HG03457 (cell line): ENCODE measurements at regions not wholly inside any gene's neighbourhood (a gene's known extent, or its start where the extent isn't known, plus 50 kb on each side); places are given as distances from the start of the nearest gene placed in this dataset.
"Not testable (repeated sequence)": the region's sequence is repeated elsewhere in the genome, so short reads cannot be mapped to it uniquely, and the experiment has no call there.

Experiments
- ATAC-seq: cut with Tn5 transposase; IDR thresholded peaks from one replicate; pipeline ENCODE4 v1.9.1; 2021; ENCODE audit warnings: moderate number of reproducible peaks; ENCODE audit not compliant: unreplicated experiment

DNA sequence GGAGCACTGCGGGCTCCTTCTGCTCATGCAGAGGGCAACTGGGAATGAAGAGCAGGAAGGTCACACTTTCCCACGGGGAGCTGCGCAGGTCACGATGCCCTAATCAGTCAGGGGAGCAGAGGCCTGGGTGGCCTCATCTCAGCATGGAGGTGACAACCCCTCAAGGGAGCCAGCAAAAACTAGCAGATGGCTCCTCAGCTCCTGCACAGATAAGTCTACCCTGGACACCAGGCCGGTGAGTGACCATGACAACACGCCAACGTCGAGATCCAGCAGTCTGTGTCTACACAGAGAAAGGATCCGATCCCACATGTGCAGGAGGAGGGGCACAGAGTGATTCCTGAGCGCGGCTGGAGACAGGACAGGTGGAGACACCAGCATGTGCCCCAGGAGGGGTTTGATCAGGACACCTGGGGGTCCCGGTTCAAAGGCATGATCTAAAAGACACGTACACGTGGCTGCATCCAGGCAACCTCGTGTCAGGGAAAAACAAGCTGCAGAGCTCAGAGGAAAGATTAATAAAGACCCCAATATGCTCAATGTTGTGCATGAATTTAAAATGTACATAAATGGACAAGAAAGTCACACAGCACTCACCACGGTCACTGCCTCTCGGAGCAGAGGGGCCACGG is 153.7 kb upstream of the SFSWAP start:
- ATAC-seq: no peak

DNA sequence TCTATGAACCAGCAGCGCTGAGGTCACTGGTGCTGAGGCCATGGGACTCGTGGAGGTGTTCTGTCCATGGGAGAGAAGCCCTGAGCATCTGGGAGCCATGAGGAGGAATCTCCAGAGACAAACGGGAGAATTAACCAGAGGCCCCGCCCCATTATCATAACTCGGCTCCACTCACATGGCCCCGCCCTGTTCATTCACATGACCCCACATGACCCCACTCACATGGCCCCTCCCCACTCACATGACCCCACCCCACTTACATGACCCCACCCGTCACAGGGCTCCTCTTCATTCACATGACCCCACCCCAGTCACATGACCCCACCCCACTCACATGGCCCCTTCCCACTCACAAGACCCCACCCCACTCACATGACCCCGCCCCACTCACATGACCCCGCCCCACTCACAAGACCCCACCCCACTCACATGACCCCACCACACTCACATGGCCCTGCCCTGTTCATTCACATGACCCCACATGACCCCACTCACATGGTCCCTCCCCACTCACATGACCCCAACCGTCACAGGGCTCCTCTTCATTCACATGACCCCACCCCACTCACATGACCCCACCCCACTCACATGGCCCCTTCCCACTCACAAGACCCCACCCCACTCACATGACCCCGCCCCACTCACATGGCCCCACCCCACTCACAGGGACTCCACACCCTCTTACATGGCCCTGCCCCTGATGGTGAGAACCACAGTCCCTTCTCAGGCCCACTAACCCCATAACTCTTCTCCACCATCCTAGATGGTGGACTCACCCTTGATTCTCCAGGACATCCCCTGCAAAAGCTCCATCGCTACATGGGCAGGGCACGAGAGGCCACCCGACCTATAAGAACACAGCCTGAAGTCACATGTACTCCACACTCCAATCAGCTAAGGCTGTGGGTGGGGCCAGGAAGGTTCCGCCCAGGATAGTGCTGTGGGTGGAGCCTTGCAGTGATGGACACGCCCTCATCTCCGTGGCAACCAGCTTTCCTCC is 151.1 kb upstream of the SFSWAP start:
- ATAC-seq: no peak

DNA sequence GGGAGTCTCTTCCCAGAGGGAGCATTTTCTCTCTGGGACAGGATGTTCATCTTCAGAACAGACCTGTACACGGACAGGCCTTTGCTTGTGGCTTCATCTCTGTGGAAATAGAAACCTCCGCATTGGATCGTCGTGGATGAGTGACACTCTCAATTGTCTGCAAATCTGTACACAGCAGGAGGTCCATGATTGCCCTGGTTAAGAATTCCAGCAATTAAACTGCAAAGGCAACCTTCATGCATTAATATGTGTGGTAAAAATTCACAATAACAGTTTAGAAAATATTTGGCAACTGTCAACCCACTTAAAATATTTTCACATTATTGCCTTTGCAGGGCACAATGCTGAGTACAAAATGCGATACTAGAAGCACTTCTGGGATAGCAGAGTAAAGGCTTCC is 149.8 kb upstream of the SFSWAP start:
- ATAC-seq: no peak

DNA sequence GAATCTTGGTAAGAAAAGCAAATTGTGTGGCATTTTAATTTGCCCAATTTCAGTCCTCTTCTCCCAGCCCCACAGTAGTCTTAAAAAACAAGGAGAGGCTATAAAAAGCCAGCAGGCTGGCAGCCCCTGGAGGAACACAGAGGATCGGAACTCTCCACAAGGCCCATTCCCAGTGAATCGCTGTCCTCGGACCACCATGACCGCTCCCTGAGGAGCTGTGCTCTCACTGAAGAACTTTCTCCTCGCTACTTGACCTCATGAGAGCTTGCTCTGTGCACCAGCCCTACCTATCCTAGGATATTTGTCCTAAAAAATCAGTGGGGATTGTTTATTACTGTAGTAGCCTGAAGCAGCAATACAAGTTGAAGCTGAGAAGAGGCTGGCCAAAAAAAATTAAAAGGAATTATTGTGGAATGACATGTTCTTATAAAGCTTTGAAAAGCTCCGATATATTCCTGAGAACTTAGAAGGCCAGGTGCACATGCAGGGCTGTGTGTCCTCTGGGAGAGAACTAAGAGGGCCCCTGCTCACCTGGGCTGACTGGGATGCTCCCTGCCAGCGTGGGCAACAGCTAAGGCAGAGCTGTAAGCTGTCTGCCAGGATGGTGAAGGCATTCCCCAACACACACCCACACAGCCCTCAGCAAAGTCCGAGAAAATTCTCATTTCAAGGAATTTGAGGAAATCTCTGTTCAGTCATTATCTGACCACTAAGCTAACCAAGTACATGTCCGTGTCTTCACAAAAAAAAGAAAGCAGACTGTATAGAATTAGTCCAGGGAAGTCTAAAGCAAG is 148.8 kb upstream of the SFSWAP start:
- no peak for ATAC-seq

DNA sequence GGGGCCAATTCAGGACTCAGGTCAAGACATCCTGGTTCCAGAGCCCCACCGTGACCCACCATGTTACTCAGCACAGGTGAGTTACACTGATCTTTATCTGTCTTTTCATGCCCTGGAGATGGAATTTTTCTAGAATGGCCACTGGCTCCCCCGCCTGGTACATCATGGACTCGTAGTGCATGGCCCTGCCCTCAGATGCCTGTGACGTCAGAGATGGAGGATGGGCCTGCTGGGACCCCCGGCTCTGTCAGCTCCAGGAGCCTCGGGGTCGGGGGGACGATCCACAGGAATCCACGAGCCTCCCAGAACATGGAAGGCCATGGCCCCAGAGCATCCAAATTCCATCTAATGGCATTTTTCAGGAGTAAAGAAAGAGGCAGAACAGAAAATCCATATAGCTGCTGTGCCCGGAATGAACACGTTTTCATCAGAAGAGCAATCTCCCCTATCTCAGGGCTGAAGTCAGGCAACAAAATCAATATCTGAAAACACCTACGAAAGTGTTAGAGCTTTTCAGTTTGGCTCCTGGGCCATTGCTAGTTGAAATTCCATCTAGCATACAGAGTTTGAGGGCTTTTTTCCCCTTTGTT is 146.7 kb upstream of the SFSWAP start:
- not testable (repeated sequence) for ATAC-seq

DNA sequence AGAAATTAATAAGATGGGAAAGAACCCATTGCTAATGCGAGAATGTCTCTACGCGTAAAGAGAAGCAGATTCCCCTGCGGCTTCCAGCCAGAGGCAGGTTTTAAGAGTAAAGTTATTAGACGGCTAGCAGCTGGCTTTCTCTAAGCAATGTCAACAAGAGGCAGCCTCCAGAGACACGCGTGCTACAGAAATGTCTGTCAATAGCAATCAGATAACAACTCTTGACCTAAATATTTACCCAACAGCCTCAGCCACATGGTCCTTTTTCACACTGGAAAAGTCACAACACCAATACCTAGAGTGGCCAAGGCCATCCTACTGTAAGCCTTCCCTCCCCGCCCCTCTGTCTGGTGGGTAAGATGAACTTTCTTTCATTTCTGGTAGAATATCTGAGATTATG is 146.0 kb upstream of the SFSWAP start:
- ATAC-seq: no peak

DNA sequence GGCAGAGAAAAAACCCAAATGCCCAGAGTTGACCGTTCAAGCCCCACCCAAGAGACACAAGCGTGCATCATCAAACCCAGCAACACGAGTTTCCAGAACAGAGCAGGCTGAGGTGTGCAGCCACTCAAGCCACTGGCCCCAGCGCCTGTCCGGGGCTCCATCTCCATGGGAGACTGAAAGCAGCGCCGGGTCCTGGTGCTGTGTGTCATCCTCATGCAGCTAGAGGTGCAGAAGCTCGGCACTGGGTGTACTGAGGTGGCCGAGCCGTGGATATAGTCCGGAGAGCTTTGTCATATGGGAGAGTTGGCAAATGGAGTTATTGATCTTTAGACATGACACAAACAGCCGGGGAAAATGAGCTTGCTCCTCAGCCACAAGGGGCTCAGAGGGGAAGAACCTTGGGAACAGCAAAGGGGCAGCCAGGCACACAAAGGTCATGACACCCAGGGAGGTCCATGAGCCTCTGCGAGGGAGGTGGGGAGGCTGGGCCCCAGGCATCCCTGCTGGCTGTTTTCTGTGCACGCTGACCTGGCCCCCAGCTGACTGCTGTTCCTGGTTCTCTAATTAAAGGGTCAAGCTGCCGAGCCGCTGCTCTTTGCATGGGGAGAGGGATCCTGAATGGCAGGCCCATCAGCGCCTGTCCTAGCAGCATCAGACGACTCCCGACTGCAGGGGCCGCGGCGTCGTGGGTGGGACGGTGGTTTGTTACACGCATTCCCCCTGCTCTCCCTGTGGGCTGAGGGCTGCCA is 145.4 kb upstream of the SFSWAP start:
- ATAC-seq: no peak

DNA sequence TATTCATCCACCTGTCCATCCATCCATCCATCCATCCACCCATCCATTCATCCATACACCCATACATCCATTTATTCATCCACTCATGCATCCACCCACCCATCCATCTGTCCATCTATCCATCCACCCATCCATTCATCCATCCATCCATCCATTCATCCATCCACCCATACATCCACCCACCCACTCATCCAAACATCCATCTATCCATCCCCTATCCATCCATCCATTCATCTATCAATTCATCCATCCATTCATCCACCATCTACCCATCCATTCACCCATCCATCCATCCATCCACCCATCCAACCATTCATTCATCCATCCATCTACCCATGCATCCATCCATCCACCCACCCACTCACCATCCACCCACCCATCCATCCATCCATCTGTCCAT is 142.6 kb upstream of the SFSWAP start:
- no peak for ATAC-seq

DNA sequence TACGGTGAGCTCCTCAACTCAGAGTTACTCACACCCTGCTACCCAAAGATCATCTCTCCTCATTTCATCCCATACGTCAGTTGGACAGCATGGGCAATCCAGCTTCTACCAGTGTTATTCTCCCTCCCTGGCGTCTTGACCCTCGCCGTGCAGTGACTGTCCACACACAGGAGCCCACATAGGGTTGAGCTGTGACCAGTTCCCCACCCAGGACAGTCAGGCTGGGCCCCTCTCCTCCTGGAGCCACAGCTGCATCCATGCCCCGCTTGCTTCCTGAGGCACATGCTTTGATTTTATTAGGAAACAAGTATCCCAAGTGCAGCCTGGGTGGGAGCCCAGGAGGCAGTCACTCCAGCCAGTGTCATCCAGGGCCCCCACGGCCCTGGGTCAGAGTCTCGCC is 140.3 kb upstream of the SFSWAP start:
- no peak for ATAC-seq

DNA sequence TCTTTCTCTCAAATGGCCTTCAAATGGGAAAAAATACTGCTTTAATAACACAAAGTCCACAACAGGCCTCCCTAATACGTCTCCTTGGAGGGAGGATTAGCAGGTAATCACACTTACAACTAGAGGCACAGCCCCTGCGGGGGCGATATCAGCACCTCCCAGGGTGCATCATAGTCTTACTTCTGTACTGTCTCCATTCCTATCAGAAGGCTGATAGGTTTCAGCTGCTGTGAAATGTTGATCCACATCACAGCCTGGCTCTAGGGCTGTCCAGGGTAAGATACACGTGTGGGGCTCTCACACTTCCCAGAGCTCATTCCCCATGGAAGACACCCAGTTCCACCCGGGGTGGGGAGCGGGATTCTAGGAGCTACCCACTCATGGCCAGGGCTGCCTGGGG is 139.1 kb upstream of the SFSWAP start:
- ATAC-seq: no peak

DNA sequence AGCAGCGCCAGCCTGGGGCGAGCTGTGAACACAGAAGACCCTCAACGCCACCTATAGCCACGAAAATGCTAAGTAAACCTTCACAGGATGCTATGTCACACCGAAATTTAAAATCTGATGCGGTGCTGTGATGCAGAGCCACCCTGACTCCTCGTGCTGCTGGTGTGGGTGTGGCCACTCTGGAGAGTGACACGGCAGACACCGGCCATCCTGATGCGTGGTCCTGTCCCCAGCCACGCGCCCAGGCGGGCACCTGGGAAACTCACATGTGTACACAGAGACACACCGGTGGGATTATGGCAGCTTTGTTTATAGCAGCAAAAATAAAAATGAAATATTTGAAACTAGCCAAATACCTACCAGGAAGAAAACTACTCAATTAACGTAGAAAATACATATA is 138.3 kb upstream of the SFSWAP start:
- no peak for ATAC-seq

DNA sequence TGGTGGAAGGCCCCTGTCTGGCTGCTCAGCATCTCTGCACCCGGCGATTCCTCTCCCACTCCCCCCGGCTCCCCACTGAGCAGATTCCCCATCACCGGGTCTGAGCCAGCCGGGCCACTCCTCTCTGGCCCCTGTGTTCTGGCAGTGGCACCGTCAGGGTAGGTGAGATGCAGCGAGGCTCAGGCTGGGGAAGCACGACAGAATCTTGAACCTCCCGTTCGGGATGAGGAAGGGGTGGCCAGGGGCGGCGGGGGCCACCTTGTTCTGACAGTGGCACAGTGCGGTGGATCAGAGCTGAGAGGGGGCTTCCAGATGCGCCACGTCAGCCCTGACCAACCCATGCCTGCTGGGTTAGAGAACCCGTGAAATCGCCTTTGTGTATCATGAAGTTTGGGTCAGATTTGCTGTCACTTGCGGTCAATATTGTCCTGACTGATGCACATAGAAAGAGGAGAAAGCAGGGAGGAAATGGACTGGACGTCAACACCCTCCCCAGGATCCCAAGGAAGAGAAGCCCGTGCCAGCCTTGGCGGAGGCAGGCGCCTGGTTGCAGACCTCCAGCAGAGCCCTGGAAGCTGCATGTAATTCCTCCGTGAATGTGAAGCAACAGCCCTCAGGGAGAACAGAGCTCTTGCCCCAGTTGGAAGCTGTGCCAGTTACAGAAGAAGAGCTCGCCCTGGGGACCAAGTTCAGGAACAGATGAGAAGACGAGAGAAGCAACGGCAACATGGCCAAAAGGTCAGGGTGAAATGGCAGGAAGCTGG is 137.1 kb upstream of the SFSWAP start:
- no peak for ATAC-seq

DNA sequence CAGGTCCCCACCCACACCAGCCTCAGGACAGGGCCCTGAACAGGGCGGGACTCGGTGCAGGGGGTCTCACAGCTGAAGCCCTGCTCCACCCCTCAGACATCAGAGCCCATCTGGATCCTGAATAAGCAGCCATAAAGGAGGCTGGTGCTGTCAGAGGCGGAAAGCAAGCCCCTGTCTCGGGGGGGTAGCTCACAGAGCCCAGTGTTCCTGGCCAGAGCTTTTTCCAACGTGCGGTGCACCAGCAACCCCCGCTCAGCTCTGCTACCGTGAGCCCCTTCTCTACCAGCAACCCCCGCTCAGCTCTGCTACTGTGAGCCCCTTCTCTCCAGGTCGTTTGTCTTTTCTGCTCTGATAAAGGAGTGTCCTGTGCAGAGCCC is 136.5 kb upstream of the SFSWAP start:
- no peak for ATAC-seq

DNA sequence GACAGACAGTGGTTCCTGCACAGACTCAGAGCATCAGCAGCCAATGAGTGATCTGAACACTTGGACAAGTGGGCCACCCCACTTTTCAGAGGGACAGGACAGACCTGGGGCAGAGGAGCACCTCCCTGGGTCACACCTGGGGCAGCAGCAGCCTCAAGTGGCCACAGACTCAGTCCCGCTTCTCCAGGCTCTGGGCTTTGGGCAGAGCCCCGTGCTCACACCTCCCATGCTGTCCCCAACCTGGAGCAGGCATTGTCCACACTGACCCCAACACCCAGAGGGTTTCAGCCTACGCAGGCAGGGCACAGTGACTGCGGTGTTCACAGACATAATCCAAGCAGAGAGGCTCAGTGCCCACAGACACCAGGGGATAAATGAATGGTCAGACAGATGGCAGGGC is 135.5 kb upstream of the SFSWAP start:
- ATAC-seq: no peak

DNA sequence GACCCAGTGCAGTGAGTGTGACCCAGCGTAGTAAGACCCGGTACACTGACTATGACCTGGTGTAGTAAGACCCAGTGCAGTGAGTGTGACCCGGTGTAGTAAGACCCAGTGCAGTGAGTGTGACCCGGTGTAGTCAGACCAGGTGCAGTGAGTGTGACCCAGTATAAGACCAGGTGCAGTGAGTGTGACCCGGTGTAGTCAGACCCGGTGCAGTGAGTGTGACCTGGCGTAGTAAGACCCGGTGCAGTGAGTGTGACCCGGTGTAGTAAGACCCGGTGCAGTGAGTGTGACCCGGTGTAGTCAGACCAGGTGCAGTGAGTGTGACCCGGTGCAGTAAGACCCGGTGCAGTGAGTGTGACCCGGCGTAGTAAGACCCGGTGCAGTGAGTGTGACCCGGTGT is 134.2 kb upstream of the SFSWAP start:
- not testable (repeated sequence) for ATAC-seq

DNA sequence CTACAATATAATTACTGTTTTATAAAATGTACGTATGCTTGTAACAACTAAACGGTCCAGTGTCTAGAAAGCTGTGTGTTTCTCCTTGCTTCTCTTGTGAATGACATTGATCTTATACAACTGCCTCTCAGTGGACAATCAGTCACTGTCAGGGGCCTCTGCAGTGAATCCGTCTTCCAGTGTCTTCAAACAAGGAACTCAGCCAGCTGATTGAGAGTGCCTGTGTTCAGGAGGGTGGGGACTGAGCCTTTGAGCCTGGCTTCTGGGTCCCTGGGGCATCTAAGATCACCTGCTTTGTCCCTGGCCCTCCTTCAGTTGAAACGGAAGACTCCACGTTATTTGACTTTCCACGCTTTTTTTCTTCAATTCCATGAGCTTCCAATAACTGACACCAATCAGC is 133.1 kb upstream of the SFSWAP start:
- ATAC-seq: no peak

DNA sequence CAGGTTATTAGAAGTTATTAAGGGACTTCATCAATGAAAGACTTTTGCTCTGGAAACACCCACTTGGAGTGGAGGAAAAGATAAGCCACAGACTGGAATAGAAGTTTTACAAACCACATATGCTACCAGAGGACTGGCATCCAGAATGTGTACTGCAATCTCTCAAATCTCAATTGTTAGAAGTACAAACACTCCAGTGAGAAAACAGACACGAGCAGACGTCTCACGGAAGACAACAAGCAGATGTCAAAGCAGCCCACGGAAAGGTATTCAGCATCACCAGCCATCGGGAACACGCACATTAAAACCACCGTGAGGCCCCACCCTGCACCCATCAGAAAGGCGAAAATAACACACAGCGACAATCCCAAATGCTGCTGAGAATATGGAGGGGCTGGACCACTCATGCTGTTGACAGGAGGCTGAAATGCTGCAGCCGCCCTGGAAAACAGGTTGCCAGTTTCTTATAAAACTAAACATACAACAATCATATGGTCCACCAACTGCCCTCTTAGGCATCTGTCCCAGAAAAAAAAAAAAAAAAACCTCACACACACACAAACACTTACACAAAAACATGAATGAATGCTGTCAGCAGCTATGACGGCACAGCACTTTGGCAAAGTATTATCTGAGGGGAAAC is 131.9 kb upstream of the SFSWAP start:
- no peak for ATAC-seq

DNA sequence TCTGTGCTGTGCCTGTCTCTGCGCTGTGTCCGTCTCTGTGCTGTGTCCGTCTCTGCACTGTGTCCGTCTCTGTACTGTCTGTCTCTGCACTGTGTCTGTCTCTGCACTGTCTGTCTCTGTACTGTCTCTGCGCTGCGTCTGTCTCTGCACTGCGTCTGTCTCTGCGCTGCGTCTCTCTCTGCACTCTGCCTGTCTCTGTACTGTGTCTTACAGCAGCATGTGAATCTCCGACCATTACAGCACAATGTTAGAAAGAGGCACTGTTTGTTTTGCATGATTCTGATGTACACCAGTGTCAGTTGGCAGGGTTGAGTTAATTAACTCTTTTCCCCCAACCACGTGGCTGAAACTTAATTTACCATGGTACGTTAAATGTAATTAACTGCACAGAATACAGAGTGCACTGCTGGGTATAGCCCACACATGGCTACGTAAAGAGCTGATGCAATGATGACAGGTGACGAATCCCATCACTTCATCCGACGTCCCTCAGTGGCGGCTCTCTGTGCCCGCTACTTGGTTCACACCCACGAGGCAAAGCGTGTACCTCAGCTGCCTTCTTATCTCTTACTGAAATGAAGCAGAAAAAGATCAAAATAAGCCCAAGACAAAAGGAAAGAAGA is 127.7 kb upstream of the SFSWAP start:
- no peak for ATAC-seq

DNA sequence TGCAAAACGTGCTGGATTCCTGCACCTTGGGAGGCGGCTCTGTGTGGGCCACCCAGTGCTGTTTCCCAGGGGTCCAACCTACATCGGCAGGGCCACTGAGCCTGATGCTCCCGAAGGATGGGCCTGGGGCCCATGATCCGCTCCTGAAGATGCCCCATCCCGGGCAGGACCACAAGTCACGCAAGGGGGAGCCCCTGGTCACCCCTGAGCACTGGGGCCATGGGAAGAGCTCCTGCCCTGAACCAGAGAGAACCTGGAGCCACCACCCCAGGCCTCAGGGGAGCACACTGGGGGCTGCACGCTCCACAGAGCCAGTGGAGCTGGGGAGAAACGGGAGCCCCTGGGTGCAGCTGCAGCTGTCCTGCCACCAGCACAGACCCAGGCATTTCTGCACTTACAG is 124.6 kb upstream of the SFSWAP start:
- no peak for ATAC-seq
